Esophagus muscularis mucosa (tissue), 4 donors: ENCODE measurements at regions not wholly inside any gene's neighbourhood (a gene's known extent, or its start where the extent isn't known, plus 50 kb on each side); places are given as distances from the start of the nearest gene placed in this dataset.

Experiments
- DNase-seq: peaks from one replicate; pipeline ENCODE4 v3.0.0-alpha.2; 2017; ENCODE audit errors: extremely low spot score
- H3K27ac ChIP-seq, 4 donors: fragments of 200-600 bp; sonication (generic); replicated peaks in 1 of 4; 1 replicate in 3 of 4; 2 replicates in 1 of 4; pipeline ENCODE4 v1.5.1; 2016 to 2019; ENCODE audit warnings: mild to moderate bottlenecking in 1 of 4
- H3K27me3 ChIP-seq, 4 donors: fragments of 200-600 bp; sonication (generic); one replicate each; pipeline versions ENCODE4 v1.5.1 to v1.6.0; 2016 to 2019
- H3K36me3 ChIP-seq, 4 donors: fragments of 200-600 bp; sonication (generic); one replicate each; pipeline ENCODE4 v1.5.1; 2016 to 2019
- H3K4me1 ChIP-seq, 4 donors: fragments of 200-600 bp; sonication (generic); one replicate each; pipeline ENCODE4 v1.5.1; 2016 to 2019
- H3K4me3 ChIP-seq, 4 donors: fragments of 200-600 bp; sonication (generic); 1 replicate in 2 of 4; 2 replicates in 2 of 4; pipeline ENCODE4 v1.5.1; 2016 to 2019; ENCODE audit warnings: mild to moderate bottlenecking in 4 of 4, moderate library complexity in 1 of 4
- H3K9me3 ChIP-seq, 4 donors: fragments of 200-600 bp; sonication (generic); 1 replicate in 3 of 4; 2 replicates in 1 of 4; pipeline ENCODE4 v1.5.1; 2016 to 2019
- CTCF ChIP-seq, 3 experiments: fragments of 200-600 bp in 2 of 3; fragments of 450-650 bp in 1 of 3; sonication (generic) in 2 of 3; IDR thresholded peaks; one replicate each; pipeline ENCODE4 v1.5.1; 2017 to 2019; ENCODE audit warnings: antibody characterized with exemption in 3 of 3, mild to moderate bottlenecking in 2 of 3, moderate library complexity in 1 of 3
- EP300 ChIP-seq: sonication (generic); formaldehyde crosslinking; IDR thresholded peaks from one replicate; pipeline ENCODE4 v1.6.1; 2017; ENCODE audit warnings: antibody characterized with exemption
- POLR2A ChIP-seq: fragments of 450-650 bp; IDR thresholded peaks from one replicate; pipeline ENCODE4 v1.6.1; 2017; ENCODE audit warnings: antibody characterized with exemption, moderate library complexity, mild to moderate bottlenecking, low read depth
- POLR2AphosphoS5 ChIP-seq, 2 donors: sonication (generic); formaldehyde crosslinking; IDR thresholded peaks; one replicate each; pipeline ENCODE4 v1.6.1; 2017; ENCODE audit warnings: antibody characterized with exemption in 2 of 2
- WGBS: methylation state at CpG from one replicate; pipeline ENCODE4 v1.1.5; 2018; 5-methylcytosine and 5-hydroxymethylcytosine counted together
- intact Hi-C: fragments of 100-400 bp; cut with DNase I; formaldehyde crosslinking; loops from one replicate; pipeline ENCODE4 v1.15.1; 2023

GRCh38 chr22:19655399-19655798 lies 58.9 kb upstream of the SEPTIN5 start:
- 100% methylated on average over 2 of the region's 5 CpGs for WGBS
- Histone ChIP-seq H3K27ac (no peak overlapping the region), H3K4me3 (no peak overlapping the region), H3K27me3 (peaks cover 0 to 6% (median 0%) of the 10 kb centered on the region in 4 donors), H3K36me3 (no peaks in the 10 kb centered on the region), H3K9me3 (no peaks in the 10 kb centered on the region), H3K4me1 (no peaks in the 10 kb centered on the region)
- intact Hi-C loops, result no loop called here
- no peak for DNase-seq
- TF ChIP-seq POLR2A (no peak), POLR2AphosphoS5 (IDR thresholded peaks at IDR 0.05) (no peak), CTCF (IDR thresholded peaks at IDR 0.05) (no peak), EP300 (no peak)

DNA sequence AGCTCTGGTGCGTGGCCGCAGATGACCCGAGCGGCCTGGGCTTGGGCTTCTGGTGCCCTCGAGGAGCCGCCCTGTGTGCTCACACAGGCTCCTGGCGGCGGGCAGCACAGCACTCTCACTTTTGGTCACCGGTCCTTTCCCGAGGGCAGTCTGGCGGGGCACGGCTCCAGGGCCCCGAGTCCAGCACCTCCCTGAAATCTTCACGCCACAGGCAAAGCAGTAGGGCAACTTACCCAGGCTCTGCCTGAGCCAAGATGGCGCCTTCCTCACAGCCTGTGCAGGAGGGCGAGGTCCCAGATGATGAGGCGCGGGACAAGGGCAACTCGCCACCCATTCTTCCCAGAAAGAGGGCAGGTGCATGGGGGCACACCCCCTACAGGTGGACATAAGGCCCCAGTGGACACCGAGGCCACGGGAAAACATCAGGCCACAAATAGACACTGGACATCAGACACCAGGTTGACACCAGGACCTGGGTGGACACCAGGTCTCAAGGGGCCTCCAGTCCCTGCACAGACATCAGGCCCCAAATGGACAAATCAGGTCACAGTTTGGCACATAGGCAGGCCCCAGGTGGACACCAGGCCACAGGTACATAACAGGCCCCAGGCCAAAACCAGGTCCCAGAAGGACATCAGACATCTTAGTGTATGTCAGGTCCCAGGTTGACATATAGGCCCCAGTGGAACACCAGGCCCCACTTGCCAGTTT lies 57.6 kb upstream of the SEPTIN5 start:
- Histone ChIP-seq H3K36me3 (no peaks in the 10 kb centered on the region), H3K27ac (no peak overlapping the region), H3K4me1 (no peaks in the 10 kb centered on the region), H3K27me3 (peaks cover 0 to 6% (median 0%) of the 10 kb centered on the region in 4 donors), H3K4me3 (no peak overlapping the region), H3K9me3 (no peaks in the 10 kb centered on the region)
- no CpG with 5 or more reads among the region's 21 CpGs for WGBS
- intact Hi-C loops, result no loop called here
- DNase-seq, result no peak
- TF ChIP-seq POLR2AphosphoS5 (IDR thresholded peaks at IDR 0.05) (no peak), EP300 (no peak), POLR2A (no peak), CTCF (IDR thresholded peaks at IDR 0.05) (no peak)

GRCh38 chr22:19657252-19658056 lies 56.8 kb upstream of the SEPTIN5 start:
- no peak for DNase-seq
- no peak overlapping the region for H3K27ac ChIP-seq
- TF ChIP-seq EP300, result no peak
- TF ChIP-seq POLR2A, result no peak
- TF ChIP-seq CTCF (IDR thresholded peaks at IDR 0.05), result no peak
- TF ChIP-seq POLR2AphosphoS5 (IDR thresholded peaks at IDR 0.05), result no peak
- no peaks in the 10 kb centered on the region for H3K4me1 ChIP-seq
- H3K27me3 ChIP-seq, result peaks cover 0 to 2% (median 0%) of the 10 kb centered on the region in 4 donors
- 100% methylated on average over 5 of the region's 8 CpGs for WGBS
- intact Hi-C loops, result no loop called here
- H3K4me3 ChIP-seq, result no peak overlapping the region
- H3K36me3 ChIP-seq, result no peaks in the 10 kb centered on the region
- no peaks in the 10 kb centered on the region for H3K9me3 ChIP-seq

GRCh38 chr22:19658057-19658966 lies 56.0 kb upstream of the SEPTIN5 start:
- DNase-seq, result no peak
- intact Hi-C loops, result no loop called here
- no peak for TF ChIP-seq POLR2AphosphoS5 (IDR thresholded peaks at IDR 0.05)
- TF ChIP-seq CTCF (IDR thresholded peaks at IDR 0.05), result no peak
- TF ChIP-seq EP300, result no peak
- TF ChIP-seq POLR2A, result no peak
- Histone ChIP-seq H3K27ac (no peak overlapping the region), H3K4me1 (peaks cover 0 to 2% (median 2%) of the 10 kb centered on the region in 4 donors), H3K27me3 (no peaks in the 10 kb centered on the region), H3K4me3 (no peak overlapping the region), H3K9me3 (no peaks in the 10 kb centered on the region), H3K36me3 (no peaks in the 10 kb centered on the region)
- 98% methylated on average over 5 of the region's 10 CpGs for WGBS
